Uterus (tissue), 2 donors: ENCODE measurements at regions not wholly inside any gene's neighbourhood (a gene's known extent, or its start where the extent isn't known, plus 50 kb on each side); places are given as distances from the start of the nearest gene placed in this dataset.

ENCODE experiments used
- POLR2A ChIP-seq, 2 donors: fragments of 450-650 bp; IDR thresholded peaks; one replicate each; pipeline ENCODE4 v1.6.1; 2016; ENCODE audit warnings: antibody characterized with exemption in 2 of 2, mild to moderate bottlenecking in 1 of 2, moderate library complexity in 1 of 2
- TF ChIP-seq, protein P1 (sequence below), 4 experiments: fragments of 200-600 bp in 2 of 4; fragments of 450-650 bp in 2 of 4; sonication (generic) in 2 of 4; IDR thresholded peaks; one replicate each; pipeline ENCODE4 v1.5.1; 2016 to 2019; ENCODE audit warnings: antibody characterized with exemption in 4 of 4, mild to moderate bottlenecking in 2 of 4, moderate library complexity in 1 of 4

DNA sequence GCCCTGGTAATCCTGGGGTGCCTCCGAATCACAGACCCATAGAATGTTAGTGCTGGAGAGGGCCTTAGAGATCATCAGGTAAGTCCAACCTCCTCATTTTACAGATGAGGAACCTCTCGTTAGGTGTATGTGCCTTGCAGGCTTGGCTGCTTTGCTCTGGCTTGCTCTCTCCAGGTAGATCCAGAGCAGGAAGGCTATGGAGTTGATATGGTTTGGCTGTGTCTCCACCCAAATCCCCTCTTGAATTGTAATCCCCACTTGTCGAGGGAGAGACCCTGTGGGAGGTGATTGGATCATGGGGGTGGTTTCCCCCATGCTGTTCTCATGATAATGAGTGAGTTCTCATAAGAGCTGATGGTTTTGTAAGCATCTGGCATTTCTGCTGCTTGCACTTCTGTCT is 186.0 kb upstream of the PLXNA2 start:
- TF ChIP-seq, protein P1, sequence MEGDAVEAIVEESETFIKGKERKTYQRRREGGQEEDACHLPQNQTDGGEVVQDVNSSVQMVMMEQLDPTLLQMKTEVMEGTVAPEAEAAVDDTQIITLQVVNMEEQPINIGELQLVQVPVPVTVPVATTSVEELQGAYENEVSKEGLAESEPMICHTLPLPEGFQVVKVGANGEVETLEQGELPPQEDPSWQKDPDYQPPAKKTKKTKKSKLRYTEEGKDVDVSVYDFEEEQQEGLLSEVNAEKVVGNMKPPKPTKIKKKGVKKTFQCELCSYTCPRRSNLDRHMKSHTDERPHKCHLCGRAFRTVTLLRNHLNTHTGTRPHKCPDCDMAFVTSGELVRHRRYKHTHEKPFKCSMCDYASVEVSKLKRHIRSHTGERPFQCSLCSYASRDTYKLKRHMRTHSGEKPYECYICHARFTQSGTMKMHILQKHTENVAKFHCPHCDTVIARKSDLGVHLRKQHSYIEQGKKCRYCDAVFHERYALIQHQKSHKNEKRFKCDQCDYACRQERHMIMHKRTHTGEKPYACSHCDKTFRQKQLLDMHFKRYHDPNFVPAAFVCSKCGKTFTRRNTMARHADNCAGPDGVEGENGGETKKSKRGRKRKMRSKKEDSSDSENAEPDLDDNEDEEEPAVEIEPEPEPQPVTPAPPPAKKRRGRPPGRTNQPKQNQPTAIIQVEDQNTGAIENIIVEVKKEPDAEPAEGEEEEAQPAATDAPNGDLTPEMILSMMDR (IDR thresholded peaks at IDR 0.05): no peak
- TF ChIP-seq POLR2A (IDR thresholded peaks at IDR 0.05): no peak
